GM19467 (cell line): ENCODE measurements at regions not wholly inside any gene's neighbourhood (a gene's known extent, or its start where the extent isn't known, plus 50 kb on each side); places are given as distances from the start of the nearest gene placed in this dataset.

ENCODE experiments used
- ATAC-seq: cut with Tn5 transposase; IDR thresholded peaks from one replicate; pipeline ENCODE4 v1.9.1; 2021; ENCODE audit warnings: mild to moderate bottlenecking, moderate library complexity; ENCODE audit not compliant: unreplicated experiment

GRCh38 chr5:106185661-106186081, 1485.1 kb downstream of the EFNA5 start:
- no peak for ATAC-seq

- no peak for ATAC-seq
Measured at GRCh38 chr5:106174903-106175302, 1495.8 kb downstream of the EFNA5 start.

GRCh38 chr5:106172681-106173532, 1497.8 kb downstream of the EFNA5 start:
- no peak for ATAC-seq

GRCh38 chr5:106171708-106172107, 1499.0 kb downstream of the EFNA5 start:
- no peak for ATAC-seq

- no peak for ATAC-seq
Measured at GRCh38 chr5:106171132-106171531, 1499.6 kb downstream of the EFNA5 start.

- ATAC-seq: no peak
Measured at GRCh38 chr5:106167766-106168165, 1503.0 kb downstream of the EFNA5 start.

GRCh38 chr5:106163233-106163632, 1507.5 kb downstream of the EFNA5 start:
- ATAC-seq: no peak

GRCh38 chr5:106159616-106160015, 1511.1 kb downstream of the EFNA5 start:
- ATAC-seq: no peak

- no peak for ATAC-seq
Measured at GRCh38 chr5:106154280-106154716, 1516.4 kb downstream of the EFNA5 start.

- no peak for ATAC-seq
Measured at GRCh38 chr5:106152569-106152968, 1518.2 kb downstream of the EFNA5 start.

GRCh38 chr5:106142116-106142515, 1528.6 kb downstream of the EFNA5 start:
- no peak for ATAC-seq

GRCh38 chr5:106140101-106140500, 1530.6 kb downstream of the EFNA5 start:
- no peak for ATAC-seq

GRCh38 chr5:106136061-106136460, 1534.7 kb downstream of the EFNA5 start:
- ATAC-seq: no peak

- no peak for ATAC-seq
Measured at GRCh38 chr5:106135473-106135872, 1535.3 kb downstream of the EFNA5 start.

- ATAC-seq: no peak
Measured at GRCh38 chr5:106134549-106134948, 1536.2 kb downstream of the EFNA5 start.

- ATAC-seq: peak; percentile 76
Measured at GRCh38 chr5:106127985-106128384, 1542.8 kb downstream of the EFNA5 start.

GRCh38 chr5:106127341-106127781, 1543.4 kb downstream of the EFNA5 start:
- ATAC-seq: no peak

GRCh38 chr5:106121972-106122605, 1548.6 kb downstream of the EFNA5 start:
- ATAC-seq: peak; percentile 82

GRCh38 chr5:106116682-106117081, 1554.1 kb downstream of the EFNA5 start:
- no peak for ATAC-seq

- no peak for ATAC-seq
Measured at GRCh38 chr5:106113922-106114321, 1556.8 kb downstream of the EFNA5 start.

- no peak for ATAC-seq
Measured at GRCh38 chr5:106106384-106106783, 1564.4 kb downstream of the EFNA5 start.

GRCh38 chr5:106097340-106097739, 1573.4 kb downstream of the EFNA5 start:
- no peak for ATAC-seq
